Kidney (tissue), 13 donors: ENCODE measurements at regions not wholly inside any gene's neighbourhood (a gene's known extent, or its start where the extent isn't known, plus 50 kb on each side); places are given as distances from the start of the nearest gene placed in this dataset.

Source experiments
- DNase-seq, 5 donors: peaks; one replicate each; pipeline ENCODE4 v3.0.0-alpha.2; 2013 to 2020
- FAIRE-seq: peaks from 2 replicates; lab custom pipeline; 2012; peaks lifted over from hg19 to GRCh38; lab: Jason Lieb, UNC
- H3K27ac ChIP-seq, 2 donors: one replicate each; pipeline ENCODE4 v1.7.0; 2013; ENCODE audit warnings: low read depth in 2 of 2, low read length in 2 of 2, inconsistent platforms in 1 of 2
- H3K27me3 ChIP-seq: one replicate; pipeline ENCODE4 v1.7.1; 2013; ENCODE audit warnings: low read length, inconsistent platforms; ENCODE audit not compliant: control insufficient read depth, insufficient read depth
- H3K36me3 ChIP-seq, 3 donors: one replicate each; pipeline versions ENCODE4 v1.7.0 to v1.7.1; 2013; ENCODE audit warnings: low read length in 3 of 3, control low read depth in 1 of 3, inconsistent platforms in 1 of 3; ENCODE audit not compliant: insufficient read depth in 3 of 3, control insufficient read depth in 2 of 3
- H3K4me1 ChIP-seq, 3 donors: one replicate each; pipeline versions ENCODE4 v1.7.0 to v1.7.1; 2013; ENCODE audit warnings: low read length in 3 of 3, inconsistent platforms in 1 of 3, low read depth in 1 of 3; ENCODE audit not compliant: control insufficient read depth in 2 of 3, insufficient read depth in 2 of 3
- H3K4me3 ChIP-seq, 3 donors: one replicate each; pipeline versions ENCODE4 v1.7.0 to v1.8.1; 2013; ENCODE audit warnings: low read length in 3 of 3, control low read depth in 1 of 3, inconsistent platforms in 1 of 3
- H3K9ac ChIP-seq, 3 donors: one replicate each; pipeline versions ENCODE4 v1.7.0 to v1.7.1; 2013; ENCODE audit warnings: low read length in 3 of 3, control low read depth in 1 of 3, inconsistent platforms in 1 of 3
- H3K9me3 ChIP-seq, 3 donors: one replicate each; pipeline versions ENCODE4 v1.7.0 to v1.7.1; 2013; ENCODE audit warnings: low read length in 3 of 3, control low read depth in 1 of 3, inconsistent platforms in 1 of 3; ENCODE audit not compliant: control insufficient read depth in 2 of 3, insufficient read depth in 1 of 3
- intact Hi-C: fragments of 100-400 bp; cut with DNase I; formaldehyde crosslinking; loops from one replicate; pipeline ENCODE4 v1.11.1; 2022
- TF ChIP-seq, protein P1 (sequence below): IDR thresholded peaks from 3 replicates; pipeline ENCODE4 v1.5.1; 2012; ENCODE audit warnings: mild to moderate bottlenecking, moderate library complexity, borderline replicate concordance; ENCODE audit not compliant: insufficient read depth; ENCODE audit errors: extremely low read depth
- donor health status: control.
- donor health status: control.
- donor health status: control.
- donor health status: control.
- donor health status: control.
- donor health status: DM: yes; HTN: yes; CAD: no.
- donor health status: Normal renal cell carcinoma (clear cell type).

DNA sequence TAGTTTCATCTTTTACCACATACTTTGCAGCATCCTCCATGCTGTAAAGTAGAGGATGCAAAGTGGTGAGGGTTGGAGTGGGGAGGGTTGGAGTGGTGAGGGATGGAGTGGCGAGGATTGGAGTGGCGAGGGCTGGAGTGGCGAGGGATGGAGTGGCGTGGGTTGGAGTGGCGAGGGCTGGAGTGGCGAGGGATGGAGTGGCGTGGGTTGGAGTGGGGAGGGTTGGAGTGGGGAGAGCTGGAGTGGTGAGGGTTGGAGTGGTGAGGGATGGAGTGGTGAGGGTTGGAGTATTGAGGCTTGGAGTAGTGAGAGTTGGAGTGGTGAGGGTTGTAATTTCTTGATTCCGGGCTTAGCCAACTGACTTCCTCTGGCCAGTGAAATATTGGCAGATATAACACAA, 618.3 kb downstream of the MRPL39 start:
- FAIRE-seq: no peak
- Histone ChIP-seq H3K4me1 (no peaks in the 10 kb centered on the region), H3K27ac (no peak overlapping the region), H3K4me3 (no peak overlapping the region), H3K9me3 (no peaks in the 10 kb centered on the region), H3K9ac (no peak overlapping the region), H3K36me3 (no peaks in the 10 kb centered on the region), H3K27me3 (no peaks in the 10 kb centered on the region)
- intact Hi-C loops: no loop called here
- DNase-seq: no peak
- TF ChIP-seq, protein P1, sequence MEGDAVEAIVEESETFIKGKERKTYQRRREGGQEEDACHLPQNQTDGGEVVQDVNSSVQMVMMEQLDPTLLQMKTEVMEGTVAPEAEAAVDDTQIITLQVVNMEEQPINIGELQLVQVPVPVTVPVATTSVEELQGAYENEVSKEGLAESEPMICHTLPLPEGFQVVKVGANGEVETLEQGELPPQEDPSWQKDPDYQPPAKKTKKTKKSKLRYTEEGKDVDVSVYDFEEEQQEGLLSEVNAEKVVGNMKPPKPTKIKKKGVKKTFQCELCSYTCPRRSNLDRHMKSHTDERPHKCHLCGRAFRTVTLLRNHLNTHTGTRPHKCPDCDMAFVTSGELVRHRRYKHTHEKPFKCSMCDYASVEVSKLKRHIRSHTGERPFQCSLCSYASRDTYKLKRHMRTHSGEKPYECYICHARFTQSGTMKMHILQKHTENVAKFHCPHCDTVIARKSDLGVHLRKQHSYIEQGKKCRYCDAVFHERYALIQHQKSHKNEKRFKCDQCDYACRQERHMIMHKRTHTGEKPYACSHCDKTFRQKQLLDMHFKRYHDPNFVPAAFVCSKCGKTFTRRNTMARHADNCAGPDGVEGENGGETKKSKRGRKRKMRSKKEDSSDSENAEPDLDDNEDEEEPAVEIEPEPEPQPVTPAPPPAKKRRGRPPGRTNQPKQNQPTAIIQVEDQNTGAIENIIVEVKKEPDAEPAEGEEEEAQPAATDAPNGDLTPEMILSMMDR: no peak

DNA sequence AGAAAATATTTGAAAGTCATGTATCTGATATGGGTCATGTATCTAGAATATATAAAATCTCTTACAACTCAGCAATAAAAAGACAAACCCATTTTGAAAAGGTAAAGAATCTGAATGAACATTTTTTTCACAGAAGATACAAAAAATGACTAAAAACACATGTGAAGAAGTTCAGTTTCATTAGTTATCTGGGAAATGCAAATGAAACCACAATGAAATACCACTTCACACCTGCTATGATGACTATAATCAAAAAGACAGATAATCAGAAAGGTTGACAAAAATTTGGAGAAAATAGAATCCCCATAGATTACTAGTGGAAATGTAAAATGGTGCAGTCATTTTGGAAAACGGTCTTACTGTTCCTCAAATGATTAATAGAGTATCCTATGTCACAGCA, 631.0 kb downstream of the MRPL39 start:
- Histone ChIP-seq H3K9me3 (peaks cover 0 to 3% (median 2%) of the 10 kb centered on the region in 3 donors), H3K4me1 (no peaks in the 10 kb centered on the region), H3K36me3 (no peaks in the 10 kb centered on the region), H3K27ac (no peak overlapping the region), H3K4me3 (no peak overlapping the region), H3K27me3 (no peaks in the 10 kb centered on the region), H3K9ac (no peak overlapping the region)
- DNase-seq (no peak), FAIRE-seq (no peak)
- intact Hi-C loops: no loop called here
- TF ChIP-seq, protein P1: no peak

DNA sequence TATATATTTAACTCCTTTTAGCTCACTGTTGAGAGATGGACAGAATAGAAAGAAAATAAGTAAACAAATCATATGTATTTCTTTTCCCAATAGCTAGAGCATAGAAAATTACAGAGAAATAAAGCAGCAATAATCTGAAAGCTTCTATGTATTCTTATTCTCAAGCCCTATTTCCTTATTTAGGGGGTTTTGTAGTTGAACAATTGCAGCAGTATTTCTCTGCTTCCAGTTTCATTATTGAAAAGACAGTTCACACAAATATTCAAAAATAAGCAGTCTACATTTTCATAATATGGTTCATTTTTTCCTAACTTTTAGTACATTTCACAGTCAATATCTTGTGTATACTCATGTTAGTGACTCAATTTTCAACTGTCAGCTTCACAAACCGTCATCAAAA, 638.2 kb downstream of the MRPL39 start:
- no peaks in the 10 kb centered on the region for H3K36me3 ChIP-seq
- FAIRE-seq (no peak), DNase-seq (no peak)
- H3K4me1 ChIP-seq: no peaks in the 10 kb centered on the region
- H3K9me3 ChIP-seq: peaks cover 0 to 3% (median 2%) of the 10 kb centered on the region in 3 donors
- H3K9ac ChIP-seq: no peak overlapping the region
- H3K27me3 ChIP-seq: no peaks in the 10 kb centered on the region
- H3K27ac ChIP-seq: no peak overlapping the region
- H3K4me3 ChIP-seq: no peak overlapping the region
- TF ChIP-seq, protein P1: no peak
- intact Hi-C loops: no loop called here
